Natural killer cell (primary cell): ENCODE measurements at regions not wholly inside any gene's neighbourhood (a gene's known extent, or its start where the extent isn't known, plus 50 kb on each side); places are given as distances from the start of the nearest gene placed in this dataset.

Source experiments
- ATAC-seq, 3 donors: fragments of 150-1000 bp in 2 of 3; fragments of 200-7000 bp in 1 of 3; cut with Tn5 transposase; 1 replicate in 1 of 3; 2 replicates in 2 of 3; pipeline ENCODE4 v1.10.0; 2021; ENCODE audit warnings: mild to moderate bottlenecking in 2 of 3, moderate library complexity in 2 of 3
- DNase-seq, 2 donors: peaks; one replicate each; pipeline versions ENCODE4 v3.0.0 to v3.0.0-alpha.2; 2013 to 2021; ENCODE audit warnings: mixed read lengths in 1 of 2
- H3K27ac ChIP-seq: one replicate; pipeline ENCODE4 v1.5.1; 2013; ENCODE audit warnings: mild to moderate bottlenecking, low read length
- H3K27me3 ChIP-seq: one replicate; pipeline ENCODE4 v1.6.1; 2013; ENCODE audit warnings: low read length; ENCODE audit not compliant: control insufficient read depth, insufficient read depth
- H3K36me3 ChIP-seq: one replicate; pipeline ENCODE4 v1.6.1; 2013; ENCODE audit warnings: low read length; ENCODE audit not compliant: control insufficient read depth, insufficient read depth
- H3K4me1 ChIP-seq: one replicate; pipeline ENCODE4 v1.6.1; 2013; ENCODE audit warnings: low read length; ENCODE audit not compliant: control insufficient read depth, insufficient read depth
- H3K4me3 ChIP-seq: one replicate; pipeline ENCODE4 v1.5.1; 2013; ENCODE audit warnings: low read length
- H3K9me3 ChIP-seq: one replicate; pipeline ENCODE4 v1.6.1; 2013; ENCODE audit warnings: low read length; ENCODE audit not compliant: control insufficient read depth, insufficient read depth
- H3K27ac Mint-ChIP-seq, 2 donors: one replicate each; pipeline ENCODE4 v1.8.0; 2022; ENCODE audit warnings: mild to moderate bottlenecking in 2 of 2, mixed read lengths in 2 of 2, moderate library complexity in 1 of 2
- H3K27me3 Mint-ChIP-seq, 2 donors: one replicate each; pipeline ENCODE4 v1.8.0; 2022; ENCODE audit warnings: low read depth in 2 of 2, mixed read lengths in 2 of 2
- H3K36me3 Mint-ChIP-seq: one replicate; pipeline ENCODE4 v1.8.0; 2022; ENCODE audit warnings: mixed read lengths
- H3K4me1 Mint-ChIP-seq, 2 donors: one replicate each; pipeline ENCODE4 v1.8.0; 2022; ENCODE audit warnings: mixed read lengths in 2 of 2
- H3K4me3 Mint-ChIP-seq: one replicate; pipeline ENCODE4 v1.8.0; 2022; ENCODE audit warnings: mild to moderate bottlenecking, moderate library complexity, mixed read lengths
- H3K9me3 Mint-ChIP-seq, 2 donors: one replicate each; pipeline ENCODE4 v1.8.0; 2022; ENCODE audit warnings: mixed read lengths in 2 of 2
- WGBS: methylation state at CpG from one replicate; pipeline ENCODE4 v1.1.7; 2013; ENCODE audit warnings: missing lambda C conversion rate; ENCODE audit not compliant: insufficient coverage; 5-methylcytosine and 5-hydroxymethylcytosine counted together
- intact Hi-C: fragments of 100-400 bp; cut with micrococcal nuclease; formaldehyde crosslinking; loops from one replicate; pipeline ENCODE4 v1.14.2; 2022
- TF ChIP-seq, protein P1 (sequence below): fragments of 200-600 bp; IDR thresholded peaks from one replicate; pipeline ENCODE4 v1.8.0; 2022; ENCODE audit warnings: antibody characterized with exemption

DNA sequence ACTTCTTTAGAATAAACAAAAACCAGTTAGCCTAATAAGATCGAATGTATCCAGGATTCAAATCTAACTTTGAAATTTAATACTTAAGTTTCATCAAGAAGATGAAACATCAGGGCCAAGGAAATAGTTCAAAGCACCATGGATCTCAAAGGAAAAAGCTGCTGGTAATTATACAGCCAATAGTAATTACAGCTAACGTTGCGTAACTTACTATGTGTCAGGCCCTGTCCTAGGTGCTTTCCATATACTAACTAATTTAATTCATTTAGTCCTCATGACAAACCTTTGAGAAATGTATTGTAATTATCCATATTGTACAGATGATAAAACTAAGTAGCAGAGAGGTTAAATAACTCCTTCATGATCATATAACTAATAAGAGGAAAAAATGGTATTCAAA is 598.6 kb downstream of the NYAP2 start:
- TF ChIP-seq, protein P1, sequence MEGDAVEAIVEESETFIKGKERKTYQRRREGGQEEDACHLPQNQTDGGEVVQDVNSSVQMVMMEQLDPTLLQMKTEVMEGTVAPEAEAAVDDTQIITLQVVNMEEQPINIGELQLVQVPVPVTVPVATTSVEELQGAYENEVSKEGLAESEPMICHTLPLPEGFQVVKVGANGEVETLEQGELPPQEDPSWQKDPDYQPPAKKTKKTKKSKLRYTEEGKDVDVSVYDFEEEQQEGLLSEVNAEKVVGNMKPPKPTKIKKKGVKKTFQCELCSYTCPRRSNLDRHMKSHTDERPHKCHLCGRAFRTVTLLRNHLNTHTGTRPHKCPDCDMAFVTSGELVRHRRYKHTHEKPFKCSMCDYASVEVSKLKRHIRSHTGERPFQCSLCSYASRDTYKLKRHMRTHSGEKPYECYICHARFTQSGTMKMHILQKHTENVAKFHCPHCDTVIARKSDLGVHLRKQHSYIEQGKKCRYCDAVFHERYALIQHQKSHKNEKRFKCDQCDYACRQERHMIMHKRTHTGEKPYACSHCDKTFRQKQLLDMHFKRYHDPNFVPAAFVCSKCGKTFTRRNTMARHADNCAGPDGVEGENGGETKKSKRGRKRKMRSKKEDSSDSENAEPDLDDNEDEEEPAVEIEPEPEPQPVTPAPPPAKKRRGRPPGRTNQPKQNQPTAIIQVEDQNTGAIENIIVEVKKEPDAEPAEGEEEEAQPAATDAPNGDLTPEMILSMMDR: no peak
- H3K4me3 Mint-ChIP-seq: no peak overlapping the region
- no peaks in the 10 kb centered on the region for H3K36me3 ChIP-seq
- DNase-seq: no peak
- H3K4me3 ChIP-seq: no peak overlapping the region
- no peaks in the 10 kb centered on the region for H3K36me3 Mint-ChIP-seq
- no peaks in the 10 kb centered on the region for H3K27me3 ChIP-seq
- ATAC-seq: no peak
- H3K9me3 Mint-ChIP-seq: peaks cover 8 to 9% of the 10 kb centered on the region in 2 donors
- no peak overlapping the region for H3K27ac ChIP-seq
- H3K27ac Mint-ChIP-seq: no peak overlapping the region
- H3K9me3 ChIP-seq: no peaks in the 10 kb centered on the region
- no peaks in the 10 kb centered on the region for H3K27me3 Mint-ChIP-seq
- no peaks in the 10 kb centered on the region for H3K4me1 ChIP-seq
- WGBS: 77% methylated on average over 3 of the region's 3 CpGs
- intact Hi-C loops: no loop called here
- H3K4me1 Mint-ChIP-seq: no peaks in the 10 kb centered on the region

DNA sequence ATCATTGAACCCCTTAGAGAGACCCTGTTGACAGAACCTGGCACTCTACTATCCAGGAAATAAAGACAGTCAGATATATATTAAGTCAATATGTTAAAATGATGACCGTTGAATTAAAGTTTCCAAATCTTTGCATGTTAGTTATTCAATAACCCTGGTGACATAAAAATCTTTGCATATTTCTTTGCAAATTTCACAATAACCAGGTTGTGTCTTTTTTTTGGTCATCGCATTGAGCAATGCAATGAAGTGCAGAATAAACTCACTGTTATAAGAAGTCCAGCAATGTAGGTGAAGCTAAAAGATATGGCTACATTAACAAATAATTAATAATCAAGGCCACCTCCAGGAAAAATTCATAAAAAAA is 596.9 kb downstream of the NYAP2 start:
- H3K27ac ChIP-seq: no peak overlapping the region
- intact Hi-C loops: no loop called here
- Mint-ChIP-seq H3K9me3 (peaks cover 9 to 11% of the 10 kb centered on the region in 2 donors), H3K4me3 (no peak overlapping the region), H3K27ac (no peak overlapping the region), H3K27me3 (no peaks in the 10 kb centered on the region), H3K36me3 (no peaks in the 10 kb centered on the region), H3K4me1 (no peaks in the 10 kb centered on the region)
- ATAC-seq (no peak), DNase-seq (no peak)
- no peak overlapping the region for H3K4me3 ChIP-seq
- TF ChIP-seq, protein P1: no peak
- WGBS: 100% methylated on average over 1 of the region's 2 CpGs
- H3K4me1 ChIP-seq: no peaks in the 10 kb centered on the region
- no peaks in the 10 kb centered on the region for H3K9me3 ChIP-seq
- no peaks in the 10 kb centered on the region for H3K36me3 ChIP-seq
- H3K27me3 ChIP-seq: no peaks in the 10 kb centered on the region

DNA sequence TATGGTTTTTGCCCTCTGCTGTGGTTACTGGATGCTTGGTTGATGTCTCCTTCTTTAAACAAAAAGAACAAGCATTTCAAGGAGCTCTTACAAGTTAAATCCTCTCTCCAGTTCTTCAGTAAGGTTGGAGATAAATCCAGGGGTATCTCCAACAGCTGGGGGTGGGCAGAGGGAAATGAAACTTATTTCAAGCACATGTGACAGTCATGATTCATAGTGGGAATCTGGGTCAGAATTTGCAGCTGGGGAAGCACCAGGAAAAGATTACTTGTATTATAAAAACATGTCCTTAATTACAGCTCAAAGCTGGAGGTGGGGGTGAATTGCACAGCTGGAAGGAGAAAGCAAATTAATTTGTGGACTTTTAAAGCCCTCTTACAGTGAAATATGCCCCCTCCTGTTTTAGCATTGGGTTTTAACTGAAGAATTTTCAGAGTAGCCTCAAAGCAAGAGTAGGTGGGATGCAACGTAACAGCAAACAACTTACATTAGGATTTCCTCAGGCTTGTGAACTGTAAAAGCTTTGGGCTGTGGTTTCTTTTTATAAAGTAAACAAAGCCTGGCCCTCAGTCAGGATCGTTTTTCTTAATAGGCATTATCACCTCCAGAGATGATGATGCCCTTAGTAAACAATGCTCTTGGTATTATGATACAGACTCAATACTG is 596.4 kb downstream of the NYAP2 start:
- ATAC-seq (no peak), DNase-seq (no peak)
- Mint-ChIP-seq H3K4me1 (no peaks in the 10 kb centered on the region), H3K36me3 (no peaks in the 10 kb centered on the region), H3K27ac (no peak overlapping the region), H3K9me3 (peaks cover 9 to 12% of the 10 kb centered on the region in 2 donors), H3K27me3 (no peaks in the 10 kb centered on the region), H3K4me3 (no peak overlapping the region)
- TF ChIP-seq, protein P1: no peak
- no peak overlapping the region for H3K4me3 ChIP-seq
- H3K36me3 ChIP-seq: no peaks in the 10 kb centered on the region
- no peak overlapping the region for H3K27ac ChIP-seq
- no peaks in the 10 kb centered on the region for H3K27me3 ChIP-seq
- WGBS: 52% methylated on average over 2 of the region's 2 CpGs
- no peaks in the 10 kb centered on the region for H3K9me3 ChIP-seq
- intact Hi-C loops: no loop called here
- no peaks in the 10 kb centered on the region for H3K4me1 ChIP-seq

DNA sequence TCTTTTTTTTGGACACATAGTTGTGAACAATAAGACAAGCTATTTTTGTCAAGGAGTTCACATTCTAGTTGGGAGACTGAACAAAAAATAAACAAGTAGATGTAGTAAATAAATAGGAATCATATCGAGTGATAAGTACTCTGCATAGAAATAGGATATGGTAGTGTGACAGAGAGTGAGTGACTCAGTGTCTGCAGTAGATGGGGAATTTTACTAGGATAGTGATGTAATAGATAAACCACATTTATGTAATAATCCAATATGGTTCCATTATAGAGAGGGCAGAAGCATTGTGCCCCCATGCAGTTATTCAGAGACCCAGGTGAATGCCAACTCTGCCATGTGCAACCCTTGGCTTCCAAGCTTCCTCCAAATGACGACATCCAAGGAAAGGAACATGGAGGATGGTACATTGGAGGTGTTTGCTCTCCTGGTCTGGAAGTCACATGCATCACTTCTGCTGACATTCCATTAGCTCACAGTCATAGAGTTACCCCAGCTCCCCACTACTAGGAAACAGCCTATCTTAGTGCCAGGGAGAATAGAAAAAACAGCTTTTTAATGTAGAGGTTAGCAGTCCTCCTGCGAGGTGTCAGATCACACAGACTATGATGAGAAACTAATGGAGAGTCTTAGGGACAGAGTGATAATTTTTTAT is 595.4 kb downstream of the NYAP2 start:
- H3K27ac ChIP-seq: no peak overlapping the region
- Mint-ChIP-seq H3K4me3 (no peak overlapping the region), H3K9me3 (peaks cover 9 to 12% of the 10 kb centered on the region in 2 donors), H3K36me3 (no peaks in the 10 kb centered on the region), H3K4me1 (no peaks in the 10 kb centered on the region), H3K27me3 (no peaks in the 10 kb centered on the region), H3K27ac (no peak overlapping the region)
- H3K27me3 ChIP-seq: no peaks in the 10 kb centered on the region
- TF ChIP-seq, protein P1: no peak
- H3K9me3 ChIP-seq: no peaks in the 10 kb centered on the region
- no peak for ATAC-seq
- H3K36me3 ChIP-seq: no peaks in the 10 kb centered on the region
- 90% methylated on average over 2 of the region's 3 CpGs for WGBS
- H3K4me1 ChIP-seq: no peaks in the 10 kb centered on the region
- H3K4me3 ChIP-seq: no peak overlapping the region
- DNase-seq: no peak
- intact Hi-C loops: no loop called here
